ENCODE measurements at regions not wholly inside any gene's neighbourhood (a gene's known extent, or its start where the extent isn't known, plus 50 kb on each side); places are given as distances from the start of the nearest gene placed in this dataset.

DNA sequence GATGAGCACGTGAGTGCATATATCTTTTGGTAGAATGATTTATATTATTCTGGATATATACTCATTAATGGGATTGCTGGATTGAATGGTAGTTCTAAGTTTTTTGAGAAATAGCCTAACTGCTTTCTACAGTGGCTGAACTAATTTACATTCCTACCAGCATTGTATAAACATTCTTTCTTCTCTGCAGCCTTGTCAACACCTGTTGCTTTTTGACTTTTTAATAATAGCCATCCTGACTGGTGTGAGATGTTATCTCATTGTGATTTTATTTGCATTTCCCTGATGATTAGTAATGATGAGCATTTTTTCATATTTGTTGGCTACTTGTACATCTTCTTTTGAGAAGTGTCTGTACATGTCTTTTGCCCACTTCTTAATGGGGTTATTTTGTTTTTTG, 116.3 kb downstream of the ADTRP start:
- no peaks in the 10 kb centered on the region for H3K9me3 ChIP-seq (ENCODE audit: insufficient read depth in 2 of 2, low read depth in 1 of 2, low read length in 1 of 2)
- H3K23ac ChIP-seq (ENCODE audit: insufficient read length), result no peak overlapping the region
- no peak overlapping the region for H2BK120ac ChIP-seq (replicated peaks; ENCODE audit: low read depth, low read length)
- H2BK15ac ChIP-seq (ENCODE audit: low read length), result no peak overlapping the region
- H3K79me1 ChIP-seq (ENCODE audit: low read depth, low read length), result no peaks in the 10 kb centered on the region
- no peak overlapping the region for H3K27ac ChIP-seq (ENCODE audit: low read depth, low read length)
- H3K4me2 ChIP-seq (ENCODE audit: insufficient read depth in 1 of 2, low read depth in 2 of 2, low read length in 2 of 2), result no peak overlapping the region
- ChIA-PET CTCF (ENCODE audit: partially characterized antibody) (no interaction called here), POLR2A (ENCODE audit: partially characterized antibody) (no interaction called here)
- no peaks in the 10 kb centered on the region for H4K20me1 ChIP-seq (replicated peaks in 1 of 2; ENCODE audit: control insufficient read depth in 1 of 2, insufficient read depth in 2 of 2, low read length in 2 of 2)
- no peak overlapping the region for H3K56ac ChIP-seq (replicated peaks; ENCODE audit: insufficient read length, low read depth, low read length)
- H2BK5ac ChIP-seq (ENCODE audit: low read depth, low read length), result no peak overlapping the region
- H2AFZ ChIP-seq (ENCODE audit: low read length), result no peak overlapping the region
- no peak overlapping the region for H3K9ac ChIP-seq (replicated peaks in 1 of 4; ENCODE audit: extremely low read depth in 1 of 4, low read depth in 3 of 4, low read length in 3 of 4)
- no peak overlapping the region for H2BK20ac ChIP-seq (ENCODE audit: low read length)
- H3K36me3 ChIP-seq (ENCODE audit: control insufficient read depth in 2 of 4, insufficient read depth in 4 of 4, low read length in 3 of 4), result no peaks in the 10 kb centered on the region
- H3K14ac ChIP-seq (ENCODE audit: insufficient read length), result no peak overlapping the region
- TF ChIP-seq TBP (IDR thresholded peaks at IDR 0.05; ENCODE audit: low read depth, low read length), result no peak
- TF ChIP-seq, protein P1, sequence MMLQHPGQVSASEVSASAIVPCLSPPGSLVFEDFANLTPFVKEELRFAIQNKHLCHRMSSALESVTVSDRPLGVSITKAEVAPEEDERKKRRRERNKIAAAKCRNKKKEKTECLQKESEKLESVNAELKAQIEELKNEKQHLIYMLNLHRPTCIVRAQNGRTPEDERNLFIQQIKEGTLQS (IDR thresholded peaks at IDR 0.05; ENCODE audit: insufficient read depth, low read depth, low read length), result no peak
- no peak for TF ChIP-seq CHD2 (IDR thresholded peaks at IDR 0.05; ENCODE audit: low read length)
- no peak for TF ChIP-seq CEBPB (IDR thresholded peaks at IDR 0.05; ENCODE audit: low read depth, low read length)
- TF ChIP-seq BCL11A (IDR thresholded peaks at IDR 0.05; ENCODE audit: low read depth in 2 of 2, low read length in 2 of 2), result no peak
- TF ChIP-seq SAP30 (IDR thresholded peaks at IDR 0.05; ENCODE audit: insufficient read depth, insufficient replicate concordance, low read length), result no peak
- no peak for TF ChIP-seq TEAD4 (IDR thresholded peaks at IDR 0.05; ENCODE audit: low read depth, low read length)
- TF ChIP-seq SUZ12 (IDR thresholded peaks at IDR 0.05; ENCODE audit: low read length), result no peak
- TF ChIP-seq CBX8 (IDR thresholded peaks at IDR 0.05; ENCODE audit: borderline replicate concordance, low read depth, low read length), result no peak
- TF ChIP-seq, protein P2, sequence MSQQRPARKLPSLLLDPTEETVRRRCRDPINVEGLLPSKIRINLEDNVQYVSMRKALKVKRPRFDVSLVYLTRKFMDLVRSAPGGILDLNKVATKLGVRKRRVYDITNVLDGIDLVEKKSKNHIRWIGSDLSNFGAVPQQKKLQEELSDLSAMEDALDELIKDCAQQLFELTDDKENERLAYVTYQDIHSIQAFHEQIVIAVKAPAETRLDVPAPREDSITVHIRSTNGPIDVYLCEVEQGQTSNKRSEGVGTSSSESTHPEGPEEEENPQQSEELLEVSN (IDR thresholded peaks at IDR 0.05), result no peak
- no peak for TF ChIP-seq EZH2 (IDR thresholded peaks at IDR 0.05; ENCODE audit: low read depth, low read length, severe bottlenecking)
- TF ChIP-seq KDM5A (IDR thresholded peaks at IDR 0.05; ENCODE audit: low read length), result no peak
- TF ChIP-seq POLR2AphosphoS5 (IDR thresholded peaks at IDR 0.05; ENCODE audit: low read depth, low read length), result no peak
- H4K5ac ChIP-seq (ENCODE audit: insufficient read length, low read depth, low read length), result no peak overlapping the region
- FAIRE-seq, result no peak
- no peaks in the 10 kb centered on the region for H3K79me2 ChIP-seq (ENCODE audit: control insufficient read depth in 1 of 2, insufficient read depth in 2 of 2, low read length in 2 of 2)
- 100% methylated on average over 1 of the region's 1 CpG; no CpG with 5 or more reads in 1 of the 2 experiments for WGBS, 2 experiments (ENCODE audit: extremely low coverage in 1 of 2, insufficient coverage in 1 of 2, insufficient read length in 1 of 2, insufficient replicate concordance in 2 of 2, low coverage in 1 of 2, low lambda C conversion rate in 2 of 2, missing lambda C conversion rate in 1 of 2)
- no peak overlapping the region for H4K91ac ChIP-seq (replicated peaks; ENCODE audit: insufficient read length, low read length)
- H3K4me3 ChIP-seq (ENCODE audit: extremely low read depth in 1 of 4, insufficient read depth in 2 of 4, low read depth in 3 of 4, low read length in 4 of 4), result no peak overlapping the region
- no peak overlapping the region for H3K4ac ChIP-seq (replicated peaks; ENCODE audit: insufficient read length, low read depth, low read length)
- H4K8ac ChIP-seq (ENCODE audit: extremely low read depth, insufficient read depth, low read length), result no peak overlapping the region
- H3K4me1 ChIP-seq (replicated peaks in 1 of 4; ENCODE audit: control insufficient read depth in 3 of 4, insufficient read depth in 4 of 4, low read length in 3 of 4), result no peaks in the 10 kb centered on the region
- H2BK12ac ChIP-seq (ENCODE audit: low read depth, low read length), result no peak overlapping the region
- no peak for DNase-seq (ENCODE audit: low read depth in 1 of 2, low spot score in 2 of 2)
- H3K27me3 ChIP-seq (replicated peaks in 1 of 4; ENCODE audit: control insufficient read depth in 3 of 4, extremely low read depth in 1 of 4, insufficient read depth in 3 of 4, low read length in 3 of 4), result no peaks in the 10 kb centered on the region
- H3K18ac ChIP-seq (ENCODE audit: extremely low read depth, low read length), result no peak overlapping the region
- H3K23me2 ChIP-seq (ENCODE audit: low read depth, low read length), result 0 out of 2 replicates have a peak, but pooled peaks cover 2% of the 10 kb centered on the region
- H2AK5ac ChIP-seq (ENCODE audit: low read depth, low read length), result no peak overlapping the region

Data from H1 (cell line).